GM19324 (cell line): ENCODE measurements at regions not wholly inside any gene's neighbourhood (a gene's known extent, or its start where the extent isn't known, plus 50 kb on each side); places are given as distances from the start of the nearest gene placed in this dataset.

Source experiments
- ATAC-seq: cut with Tn5 transposase; IDR thresholded peaks from one replicate; pipeline ENCODE4 v1.9.1; 2021; ENCODE audit warnings: mild to moderate bottlenecking, moderate library complexity; ENCODE audit not compliant: unreplicated experiment, low FRiP score

DNA sequence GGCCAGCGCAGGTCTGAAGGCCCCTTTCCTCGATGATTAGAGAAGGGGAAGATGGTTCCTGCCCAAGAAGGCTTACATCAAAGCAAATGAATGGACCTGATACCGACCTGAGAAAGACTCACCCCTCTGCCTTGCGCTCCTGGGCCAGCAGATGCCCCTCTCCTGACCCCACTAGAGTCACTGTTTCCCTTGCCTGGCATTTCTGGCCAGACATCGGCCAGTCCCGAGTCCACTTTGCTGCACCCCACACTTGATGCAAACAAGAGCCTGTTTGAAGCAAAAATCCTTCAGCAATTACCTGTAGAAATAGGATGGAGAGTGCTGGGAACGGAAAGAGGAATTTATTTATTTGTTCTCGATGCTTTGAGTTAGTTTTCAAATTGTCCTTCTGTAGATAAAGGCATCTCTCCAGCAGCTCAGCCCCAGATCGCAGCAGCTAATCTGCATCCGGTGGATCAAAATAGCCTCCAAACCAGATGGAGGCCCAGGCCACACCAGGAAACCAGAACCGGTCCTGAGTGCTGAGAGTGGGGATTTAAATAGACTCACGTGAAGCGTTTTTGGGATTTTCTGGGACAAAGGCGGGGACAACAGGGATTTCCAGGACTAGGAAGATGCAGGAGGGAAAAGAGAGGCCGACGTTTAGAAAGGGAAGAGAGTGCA lies 148.6 kb downstream of the TRIM29 start:
- ATAC-seq = no peak

DNA sequence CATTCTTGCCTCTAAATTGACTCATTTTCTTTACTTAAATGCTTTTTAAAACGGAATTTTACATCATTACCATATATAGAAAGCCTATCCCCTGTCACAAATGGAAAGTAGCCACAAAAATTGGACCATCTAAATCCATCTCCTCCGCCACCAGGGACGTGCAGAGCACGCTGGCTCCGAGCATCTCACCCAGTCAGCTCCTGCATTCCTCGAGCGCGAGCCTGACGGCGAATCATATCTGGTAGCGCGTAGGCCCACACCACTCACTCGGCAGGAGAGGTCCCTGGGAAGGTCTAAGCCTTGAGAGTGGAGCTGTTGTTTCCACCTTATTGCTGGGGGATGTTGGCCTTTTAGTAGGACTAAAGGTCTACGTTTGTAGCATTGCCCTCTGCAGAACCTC lies 152.4 kb downstream of the TRIM29 start:
- no peak for ATAC-seq

DNA sequence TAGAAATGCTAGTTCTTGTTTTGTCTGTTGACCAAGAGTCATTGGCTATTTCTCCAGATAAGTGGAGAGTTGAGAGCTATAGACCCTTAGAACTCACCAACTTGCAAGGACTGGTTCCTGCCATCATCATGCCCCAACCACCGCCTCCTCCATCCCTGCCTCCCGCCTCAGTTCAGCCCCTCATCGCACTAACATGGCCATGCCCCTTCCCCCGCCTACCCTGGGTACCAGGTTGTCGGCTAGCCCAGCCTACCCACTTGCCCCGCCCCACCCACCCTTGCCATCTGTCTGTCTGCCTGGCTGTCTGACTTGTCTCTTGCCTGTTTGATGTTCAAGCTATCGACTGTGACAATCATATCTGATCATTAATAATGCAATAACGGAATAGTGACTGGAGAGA lies 154.1 kb downstream of the TRIM29 start:
- ATAC-seq = no peak

DNA sequence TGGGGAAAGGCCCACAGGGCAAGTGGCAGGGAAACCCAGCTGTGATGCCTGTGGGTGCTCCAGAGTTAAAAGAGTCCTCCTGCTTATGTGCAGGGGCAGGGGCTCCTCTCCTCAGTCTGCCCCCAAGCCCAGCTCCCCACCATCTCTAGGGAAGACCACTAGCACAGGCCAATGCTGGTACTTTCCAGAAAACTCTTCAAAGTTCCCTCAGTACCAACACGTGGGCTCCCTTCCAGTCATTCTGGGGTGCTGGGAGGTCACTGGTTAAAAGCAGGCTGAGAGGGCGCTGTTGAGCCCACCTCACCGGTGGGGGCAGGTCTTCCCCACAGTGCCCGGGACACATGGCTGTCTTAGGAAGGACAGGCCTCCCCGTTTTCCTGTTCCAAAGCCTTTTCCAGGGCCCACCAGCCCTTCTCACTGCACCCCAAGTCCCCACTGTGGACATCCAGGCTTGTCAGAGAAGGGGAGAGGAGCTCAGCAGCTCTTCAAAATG lies 154.6 kb downstream of the TRIM29 start:
- ATAC-seq = no peak

DNA sequence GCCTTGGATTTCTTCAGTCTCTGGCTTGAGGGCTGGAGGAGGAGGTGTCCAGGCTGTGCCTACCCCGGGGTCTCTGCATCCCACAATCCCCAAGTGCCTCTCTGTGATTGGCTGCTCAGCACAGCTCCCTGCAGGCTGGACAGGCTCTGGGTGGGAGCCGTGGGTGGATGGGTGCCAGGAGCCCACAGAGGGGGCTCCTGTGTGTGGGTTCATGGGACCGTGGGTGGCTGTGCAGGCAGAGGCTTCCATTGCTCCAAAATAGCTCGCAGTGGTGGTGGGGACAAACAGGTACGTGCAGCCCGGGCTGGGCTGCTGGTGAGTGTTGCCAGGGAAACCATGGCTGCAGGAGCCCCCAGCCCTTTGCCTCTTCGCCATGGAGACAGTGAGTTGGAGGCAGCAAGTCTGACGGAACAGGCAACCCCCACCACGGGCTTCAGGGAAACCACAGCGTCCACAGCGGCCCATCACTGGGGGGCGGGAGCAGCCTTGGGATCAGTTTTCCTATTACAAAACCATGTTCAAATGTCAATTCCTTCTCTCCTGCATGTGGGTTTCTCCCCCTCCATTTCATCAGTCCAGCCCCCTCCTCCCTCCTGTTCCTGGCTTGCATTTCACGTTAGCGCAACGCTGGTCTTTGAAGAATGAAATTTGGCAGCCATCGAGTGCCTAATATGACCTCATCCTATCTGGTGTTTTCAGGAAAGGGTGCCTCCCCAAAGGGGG lies 155.2 kb downstream of the TRIM29 start:
- ATAC-seq = no peak

DNA sequence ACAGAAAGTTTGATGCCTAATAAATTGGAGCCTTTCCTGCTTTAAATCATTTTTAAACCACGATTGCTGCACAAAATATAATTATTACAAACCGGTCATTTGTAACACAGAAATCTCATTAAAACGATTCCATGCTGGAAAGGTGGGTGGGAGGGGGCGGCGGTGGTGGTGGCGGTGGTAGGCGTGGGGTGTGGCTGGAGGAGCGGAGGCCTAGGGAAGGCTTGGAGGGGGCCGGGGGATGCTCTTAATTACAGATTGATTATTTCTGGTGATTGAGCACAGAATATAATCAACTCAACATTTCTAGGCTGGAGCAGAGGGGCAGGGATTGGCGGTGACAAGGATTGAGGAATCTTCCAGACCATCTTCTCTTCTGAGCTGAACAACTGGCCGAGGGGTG lies 157.5 kb downstream of the TRIM29 start:
- no peak for ATAC-seq

DNA sequence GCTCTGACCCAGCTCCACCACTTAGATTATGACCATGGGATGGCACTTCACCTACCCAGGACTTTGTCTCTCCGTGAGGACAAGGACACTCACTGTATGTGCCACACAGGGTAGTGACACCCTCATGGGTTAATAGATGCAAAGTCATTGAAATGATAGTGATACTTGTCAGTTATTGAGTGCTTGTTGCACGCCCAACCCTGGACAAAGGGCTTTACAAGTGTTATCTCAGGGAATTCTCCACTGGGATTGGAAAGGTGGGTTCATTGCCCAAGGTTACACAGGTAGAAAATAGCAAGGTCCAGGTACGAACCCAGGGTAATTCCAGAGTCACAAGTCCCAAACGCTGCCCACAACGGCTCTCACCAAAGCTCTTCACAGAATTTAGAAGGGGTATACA lies 158.2 kb downstream of the TRIM29 start:
- no peak for ATAC-seq

DNA sequence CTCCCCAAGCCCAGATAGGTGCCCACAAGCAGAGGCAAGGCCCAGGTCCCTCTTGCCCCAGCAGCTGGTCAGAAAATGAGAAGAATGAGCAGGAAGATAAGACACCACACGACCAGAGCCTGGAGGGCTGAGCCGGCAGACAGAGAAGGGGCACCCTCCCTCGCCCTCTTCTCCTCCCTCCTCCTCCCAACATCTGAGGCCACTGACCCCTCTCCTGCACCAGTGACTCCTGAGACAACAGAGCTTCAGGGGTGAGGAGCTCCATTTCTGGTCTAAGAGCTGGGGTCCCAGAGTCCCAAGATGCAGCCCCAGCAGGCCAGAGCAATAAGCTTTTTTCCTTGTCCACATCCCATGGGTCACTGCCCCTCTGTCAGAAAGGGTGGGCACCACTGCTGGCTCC lies 159.2 kb downstream of the TRIM29 start:
- ATAC-seq = no peak

DNA sequence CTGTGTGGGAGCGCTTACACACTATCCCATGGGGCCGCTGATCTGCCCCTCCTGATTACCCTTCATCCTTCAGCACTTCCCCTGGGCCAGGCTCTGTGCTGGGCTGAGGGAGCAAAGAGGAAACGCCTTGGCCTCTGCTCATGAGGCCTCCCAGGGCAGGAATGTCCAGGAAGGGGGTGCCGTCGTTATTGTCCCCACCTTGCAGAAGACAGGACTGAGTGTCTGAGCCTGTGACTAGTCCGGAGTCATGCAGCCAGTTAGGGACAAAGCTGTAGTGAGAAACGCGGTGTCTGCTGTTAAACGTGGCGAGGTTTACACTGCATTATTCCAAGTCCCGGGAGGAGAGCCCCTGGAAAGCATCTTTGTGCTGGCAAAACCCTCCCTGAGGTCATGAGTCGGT lies 160.0 kb downstream of the TRIM29 start:
- ATAC-seq = no peak

DNA sequence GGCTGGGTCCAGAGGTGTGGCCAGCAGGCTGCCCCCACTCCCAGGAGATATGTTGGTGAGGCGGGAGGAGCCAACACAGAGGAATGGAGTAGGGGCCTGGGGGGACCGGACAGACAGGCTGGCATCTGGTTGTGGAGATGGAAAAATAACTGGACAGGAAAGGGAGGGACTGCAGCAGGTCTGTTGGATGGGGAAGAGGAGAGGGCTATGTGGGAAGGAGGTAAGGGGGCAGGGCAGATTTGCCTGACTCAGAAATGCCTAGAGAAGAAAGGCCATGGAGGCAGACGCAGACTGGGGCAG lies 160.4 kb downstream of the TRIM29 start:
- ATAC-seq = no peak

DNA sequence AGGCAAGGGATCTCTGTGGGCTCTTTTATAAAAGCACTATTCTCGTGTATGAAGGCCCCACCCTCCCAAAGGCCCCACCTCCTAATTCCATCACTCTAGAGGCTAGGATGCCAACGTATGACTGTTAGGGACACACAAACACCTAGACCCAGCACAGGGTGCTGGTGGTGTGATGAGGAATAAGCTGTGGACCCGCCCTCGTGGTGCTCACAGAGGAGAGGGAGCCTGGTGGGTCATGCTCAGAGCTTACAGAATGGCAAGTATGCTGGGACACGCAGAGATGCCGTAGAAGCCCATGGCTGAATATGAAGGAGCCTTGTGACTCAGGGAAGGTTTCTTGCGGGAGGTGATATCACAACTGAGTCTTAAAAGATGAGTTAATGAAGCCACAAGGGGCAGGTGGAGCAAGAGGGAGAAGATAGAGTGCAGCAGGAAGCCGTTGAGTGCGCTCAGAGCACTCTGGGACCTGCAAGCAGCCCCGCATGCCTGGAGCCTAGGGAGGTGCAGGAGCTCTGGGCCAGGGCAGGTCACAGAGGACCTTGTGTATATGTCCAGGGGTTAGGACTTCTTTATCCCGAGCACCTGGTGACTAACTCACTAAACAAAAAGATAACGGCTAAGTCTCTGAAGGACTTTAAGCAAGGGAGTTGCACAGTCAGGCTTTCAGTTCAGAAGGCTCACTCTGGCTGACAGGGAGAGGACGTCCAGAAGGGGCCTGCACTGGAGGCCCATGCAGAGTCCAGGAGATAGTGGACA lies 160.9 kb downstream of the TRIM29 start:
- no peak for ATAC-seq

DNA sequence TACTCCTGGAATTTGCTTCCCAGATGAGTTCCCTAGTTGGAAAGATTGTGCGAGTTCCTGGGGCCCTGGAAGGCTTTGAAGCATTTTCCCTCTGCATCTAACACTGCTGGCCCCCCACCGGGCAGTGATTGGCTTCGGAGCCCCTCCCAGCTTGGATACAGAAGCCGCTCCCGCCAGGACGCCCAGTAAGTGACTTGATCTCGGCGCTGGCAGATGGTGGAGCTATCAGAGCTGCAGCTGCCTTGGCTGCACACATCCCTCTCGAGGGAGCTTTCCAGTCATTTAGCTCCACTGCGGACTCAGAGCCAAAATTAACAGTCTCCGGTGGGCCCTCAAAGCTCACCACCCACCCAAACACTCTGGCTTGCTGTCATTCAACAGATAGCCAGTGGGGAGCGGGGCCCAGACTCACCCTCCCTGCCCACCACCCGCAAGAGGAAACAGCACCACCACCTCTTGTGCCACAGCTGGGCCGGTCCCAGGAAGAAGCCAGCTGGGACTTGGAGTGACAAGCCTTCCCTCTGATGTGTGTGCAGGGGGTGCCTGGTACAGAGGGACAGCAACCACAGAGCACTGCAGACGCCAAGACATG lies 162.3 kb downstream of the TRIM29 start:
- ATAC-seq = no peak

DNA sequence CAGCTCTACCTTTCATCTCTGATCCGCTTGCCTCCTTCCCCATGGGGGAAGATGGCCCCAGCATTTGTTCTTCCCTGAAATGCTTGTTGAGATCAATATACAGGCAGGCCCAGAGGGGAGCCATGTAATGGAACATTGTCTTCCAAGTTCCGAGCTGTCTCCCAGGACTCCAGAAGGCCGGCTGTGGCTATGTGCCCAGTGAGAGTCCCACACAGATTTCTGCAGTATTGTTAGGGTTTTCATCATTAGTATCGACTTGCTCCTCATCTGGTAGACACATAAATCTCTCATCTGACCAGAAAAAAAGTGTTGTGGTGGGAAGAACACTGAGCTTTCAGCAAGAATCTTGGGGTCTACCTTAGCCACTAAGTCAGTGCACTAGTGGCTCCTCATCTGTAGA lies 163.4 kb downstream of the TRIM29 start:
- no peak for ATAC-seq

DNA sequence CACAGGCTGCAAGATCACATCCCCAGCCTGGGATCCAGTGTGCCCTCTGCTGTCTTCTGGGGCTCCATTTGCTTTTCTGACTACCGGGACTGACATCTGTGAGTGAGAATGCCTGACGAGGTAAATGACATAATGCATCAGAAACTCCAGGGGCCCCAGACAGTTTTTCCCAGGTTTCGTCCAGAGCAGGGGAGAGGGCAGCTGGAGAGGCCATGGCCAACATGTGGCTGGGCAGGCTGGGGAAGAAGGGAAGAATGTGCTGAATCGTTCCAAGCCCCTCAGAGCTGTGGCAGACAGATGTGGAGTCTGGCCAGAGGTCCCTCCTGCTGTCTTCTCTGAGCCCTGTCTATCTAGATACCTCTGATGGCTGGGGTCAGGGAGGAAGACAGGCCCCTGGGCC lies 163.9 kb downstream of the TRIM29 start:
- no peak for ATAC-seq

DNA sequence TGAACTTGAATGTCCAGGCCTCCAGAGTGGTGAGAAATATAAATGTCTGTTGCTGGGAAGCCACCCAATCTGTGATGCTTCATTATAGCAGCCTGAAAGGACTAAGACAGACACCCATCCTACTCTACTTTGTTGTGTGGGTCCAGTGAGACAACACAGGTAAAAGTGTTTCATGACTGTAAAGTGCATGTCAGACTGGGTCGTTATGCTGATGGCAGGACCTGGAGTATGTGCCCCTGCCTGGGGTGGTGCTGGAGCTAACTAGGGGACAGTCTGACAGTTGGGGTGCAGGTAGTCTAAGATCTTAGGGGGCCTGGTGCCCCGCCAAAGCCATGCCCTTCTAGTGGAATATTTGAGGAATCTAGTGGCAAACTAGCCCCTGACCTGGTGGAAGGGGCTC lies 165.6 kb downstream of the TRIM29 start:
- no peak for ATAC-seq

DNA sequence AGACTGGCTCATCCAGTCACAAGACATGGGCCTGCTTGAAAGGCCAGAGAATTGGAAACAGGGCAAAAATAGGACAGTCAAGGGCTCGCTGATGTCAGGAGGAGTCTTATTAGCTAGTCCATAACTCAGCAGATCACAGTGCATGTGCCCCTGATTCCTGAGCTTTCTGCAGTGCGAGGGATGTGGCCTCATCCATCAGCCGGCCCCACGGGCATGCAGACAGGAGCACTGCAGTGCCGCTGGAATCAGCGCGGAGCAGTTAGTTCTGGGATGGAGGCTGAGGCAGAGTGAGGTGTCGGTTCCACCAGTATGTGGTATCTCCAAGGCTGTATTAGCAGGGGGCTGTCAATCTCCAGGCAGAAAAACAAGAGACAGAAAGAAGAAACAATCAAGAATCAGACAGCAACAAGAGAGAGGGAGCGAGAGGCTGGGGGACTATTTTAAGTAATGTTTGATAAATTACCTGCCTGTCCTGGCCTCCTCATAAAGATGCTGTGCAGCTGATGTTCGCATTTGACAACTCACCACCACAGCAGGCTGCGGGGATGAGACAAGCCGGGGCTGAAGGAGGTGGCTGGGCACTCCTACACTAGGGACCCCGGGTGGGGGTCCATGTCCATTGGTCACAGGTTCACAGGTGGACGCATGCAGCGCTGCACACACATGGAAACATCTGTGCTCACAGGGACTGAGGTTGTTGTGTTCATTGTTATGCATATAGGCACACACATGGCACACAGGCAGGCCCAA lies 167.2 kb downstream of the TRIM29 start:
- no peak for ATAC-seq

DNA sequence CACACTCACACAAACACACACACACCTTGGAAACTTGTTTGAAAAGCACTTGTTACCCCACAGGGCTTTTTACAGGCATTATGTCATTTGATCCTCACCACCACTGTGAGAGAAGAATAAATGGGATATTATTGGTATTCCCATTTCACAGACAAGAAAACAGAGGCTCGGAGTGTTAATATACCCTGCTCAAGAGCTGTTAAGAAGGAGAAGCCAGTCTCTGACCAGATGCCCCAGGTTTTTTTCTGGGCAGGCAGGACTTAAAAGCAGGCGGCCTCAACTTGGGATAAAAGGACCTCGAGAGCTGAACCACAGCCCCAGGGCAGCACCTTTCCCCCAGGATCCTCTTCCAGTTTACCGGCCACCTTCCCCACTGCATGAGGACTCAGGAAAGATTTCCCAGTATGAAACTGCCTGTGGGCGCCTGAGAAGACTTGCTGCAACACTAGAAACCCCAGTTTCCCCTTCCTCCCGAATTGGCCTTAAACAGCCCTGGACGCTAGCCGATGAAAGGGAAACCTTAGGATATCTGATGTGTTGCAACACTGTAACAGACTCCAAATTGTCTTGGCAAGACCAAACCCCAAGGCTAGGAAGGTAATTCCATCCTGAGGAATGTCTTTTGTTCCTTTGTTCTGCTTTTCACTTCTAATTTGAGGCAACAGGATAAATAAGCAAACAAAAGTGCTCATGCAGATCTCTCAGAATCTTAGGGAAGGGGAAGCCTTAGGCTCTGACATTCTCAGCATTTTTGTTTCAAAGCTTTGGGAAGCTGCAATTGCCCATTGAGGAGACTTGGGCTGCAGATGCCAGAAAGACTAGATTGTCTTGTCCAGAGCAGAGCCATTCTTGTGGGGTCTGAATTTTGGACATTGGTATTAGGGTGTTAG lies 173.5 kb downstream of the TRIM29 start:
- ATAC-seq = no peak

DNA sequence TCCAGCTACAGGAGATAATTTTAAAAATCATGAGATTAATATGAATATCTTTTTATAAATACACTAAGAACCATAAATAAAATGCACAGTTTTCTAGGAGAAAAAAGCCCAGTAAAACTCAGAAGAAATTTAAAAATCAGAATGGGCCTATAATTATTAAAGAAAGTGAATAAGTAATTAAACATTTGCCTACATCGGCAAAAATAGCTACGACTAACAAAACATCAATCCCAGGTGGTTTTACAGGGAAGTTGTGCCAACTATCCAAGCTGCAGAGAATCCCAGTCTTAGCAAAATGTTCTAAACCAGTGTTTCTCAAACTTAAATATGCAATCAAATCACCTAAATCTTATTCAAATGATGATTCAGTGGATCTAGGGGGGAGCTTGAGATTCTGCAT lies 180.0 kb downstream of the TRIM29 start:
- ATAC-seq = no peak

DNA sequence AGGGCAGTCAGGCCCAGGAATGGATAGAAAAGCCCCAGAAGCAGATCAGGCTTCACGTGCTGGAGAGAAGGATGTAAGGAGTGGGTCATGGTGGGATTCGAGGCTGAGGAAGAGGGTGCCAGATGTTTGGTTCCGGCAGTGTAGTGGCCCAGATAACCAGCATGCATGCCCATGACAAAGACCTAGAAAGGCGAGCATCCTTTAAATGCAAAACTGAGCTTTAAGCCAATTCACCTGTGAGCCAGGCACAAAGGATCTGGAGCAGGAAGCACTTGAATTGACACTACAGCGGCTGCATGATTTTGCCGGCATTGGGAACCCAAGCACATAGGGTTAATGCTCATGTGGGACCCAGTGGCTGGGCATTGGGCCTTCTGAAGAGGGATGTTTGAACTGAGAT lies 185.5 kb downstream of the TRIM29 start:
- no peak for ATAC-seq

DNA sequence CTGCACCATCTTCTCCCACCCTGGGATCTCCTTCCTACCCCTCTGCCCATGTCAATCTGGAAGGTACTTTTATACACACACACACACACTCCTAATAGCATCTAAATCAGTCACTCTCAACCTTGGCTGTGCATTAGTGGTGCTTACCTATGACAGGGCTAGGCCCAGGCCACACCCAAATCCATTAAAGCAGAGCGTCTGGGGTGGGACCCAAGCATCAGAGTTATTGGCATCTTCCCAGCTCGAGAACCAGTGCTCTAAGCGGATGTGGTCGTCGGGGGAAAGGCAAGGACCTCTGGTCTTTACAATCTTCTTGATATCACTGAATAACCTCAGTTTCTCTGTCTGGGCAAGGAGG lies 194.6 kb downstream of the TRIM29 start:
- ATAC-seq = no peak
